Retina (tissue), 1 donor: ENCODE measurements at regions not wholly inside any gene's neighbourhood (a gene's known extent, or its start where the extent isn't known, plus 50 kb on each side); places are given as distances from the start of the nearest gene placed in this dataset.
"Not testable (repeated sequence)": the region's sequence is repeated elsewhere in the genome, so short reads cannot be mapped to it uniquely, and the experiment has no call there.

ENCODE experiments used
- DNase-seq: peaks from one replicate; pipeline ENCODE4 v3.0.0-alpha.2; 2016

- no peak for DNase-seq
These were observed 163.2 kb upstream of the OLIG3 start for GRCh38 chr6:137657351-137657911.

DNA sequence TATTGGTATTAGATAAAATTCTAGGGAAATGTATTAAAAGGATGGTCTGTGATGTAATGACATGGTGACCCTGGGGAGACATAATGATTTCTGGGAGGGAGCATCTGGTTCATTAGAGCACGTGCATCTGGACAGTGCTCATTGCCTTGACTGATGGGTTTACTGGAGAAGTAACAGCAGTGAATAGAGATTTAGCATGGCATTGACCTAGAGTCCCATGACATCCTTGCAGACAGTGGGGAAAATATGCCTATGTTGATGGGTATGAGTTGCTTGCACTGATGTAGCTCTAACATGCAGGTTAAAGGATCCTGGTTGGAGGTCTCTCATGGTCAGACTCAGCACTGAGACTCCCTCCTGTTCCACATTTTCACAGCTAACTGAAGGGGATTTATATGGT lies 164.1 kb upstream of the OLIG3 start:
- no peak for DNase-seq

- no peak for DNase-seq
These were observed 165.7 kb upstream of the OLIG3 start for GRCh38 chr6:137659871-137660270.

DNA sequence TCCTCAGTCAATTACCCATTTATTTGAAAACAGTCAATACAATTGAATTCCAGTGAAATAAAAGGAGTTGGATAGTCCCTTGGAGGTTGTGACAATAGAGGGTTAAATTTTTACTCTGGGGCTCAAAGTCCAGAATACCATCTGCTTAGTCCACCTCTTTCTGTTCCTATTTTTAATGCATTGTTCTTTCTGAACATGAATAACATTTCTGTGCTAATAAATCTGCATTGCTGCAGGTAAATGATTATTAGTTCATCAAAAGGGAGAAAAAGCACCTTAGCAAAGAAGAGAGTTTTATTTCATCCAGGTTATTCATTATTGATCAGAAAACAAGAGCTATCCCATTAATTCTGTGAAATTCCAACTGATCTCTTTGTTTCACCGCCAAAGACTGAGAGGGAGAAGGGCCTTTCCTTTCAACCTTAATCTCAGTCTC lies 166.1 kb upstream of the OLIG3 start:
- DNase-seq: no peak

DNA sequence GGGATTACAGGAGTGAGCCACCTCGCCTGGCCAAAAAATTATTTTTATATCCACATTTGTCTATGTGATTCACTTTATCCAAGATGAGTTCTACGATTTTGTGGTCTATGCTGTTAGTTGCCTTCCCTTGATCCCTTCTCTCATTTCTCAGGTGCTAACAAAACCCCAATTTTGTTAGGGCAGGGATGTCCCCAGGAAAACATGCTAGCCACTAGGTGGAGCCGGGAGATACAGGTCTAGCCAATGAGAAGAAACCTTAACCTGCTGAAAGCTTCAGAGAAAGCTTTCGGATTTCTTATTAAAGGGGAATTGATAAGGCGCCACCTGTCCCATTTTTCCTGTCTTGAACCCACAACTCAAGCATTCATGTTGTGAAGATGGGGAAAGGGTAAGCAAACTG lies 167.4 kb upstream of the OLIG3 start:
- no peak for DNase-seq

- DNase-seq: no peak
These were observed 170.0 kb upstream of the OLIG3 start for GRCh38 chr6:137664183-137664582.

- no peak for DNase-seq
These were observed 171.2 kb upstream of the OLIG3 start for GRCh38 chr6:137665342-137665934.

- no peak for DNase-seq
These were observed 172.1 kb upstream of the OLIG3 start for GRCh38 chr6:137666202-137666774.

- no peak for DNase-seq
These were observed 179.4 kb upstream of the OLIG3 start for GRCh38 chr6:137673603-137674002.

DNA sequence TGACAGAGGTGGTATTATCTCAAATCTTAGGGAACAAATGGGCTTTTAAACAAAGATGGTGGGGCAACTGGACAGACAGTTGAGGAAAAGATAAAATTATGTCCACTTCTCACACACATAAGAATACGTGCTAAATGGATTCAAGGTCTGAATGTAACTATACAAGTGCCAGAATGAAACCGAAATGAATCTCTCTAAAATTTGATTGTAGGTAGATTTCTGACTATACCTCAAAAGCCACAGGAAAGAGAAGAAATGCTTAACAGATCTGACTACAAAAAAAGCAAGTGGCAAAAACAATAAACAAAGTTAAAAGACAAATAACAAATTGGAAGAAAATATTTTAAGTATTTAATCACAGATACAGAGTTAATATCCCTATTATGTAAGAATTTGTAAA lies 182.7 kb upstream of the OLIG3 start:
- no peak for DNase-seq

- no peak for DNase-seq
These were observed 183.5 kb upstream of the OLIG3 start for GRCh38 chr6:137677709-137678108.

GRCh38 chr6:137678451-137678850 lies 184.3 kb upstream of the OLIG3 start:
- no peak for DNase-seq

DNA sequence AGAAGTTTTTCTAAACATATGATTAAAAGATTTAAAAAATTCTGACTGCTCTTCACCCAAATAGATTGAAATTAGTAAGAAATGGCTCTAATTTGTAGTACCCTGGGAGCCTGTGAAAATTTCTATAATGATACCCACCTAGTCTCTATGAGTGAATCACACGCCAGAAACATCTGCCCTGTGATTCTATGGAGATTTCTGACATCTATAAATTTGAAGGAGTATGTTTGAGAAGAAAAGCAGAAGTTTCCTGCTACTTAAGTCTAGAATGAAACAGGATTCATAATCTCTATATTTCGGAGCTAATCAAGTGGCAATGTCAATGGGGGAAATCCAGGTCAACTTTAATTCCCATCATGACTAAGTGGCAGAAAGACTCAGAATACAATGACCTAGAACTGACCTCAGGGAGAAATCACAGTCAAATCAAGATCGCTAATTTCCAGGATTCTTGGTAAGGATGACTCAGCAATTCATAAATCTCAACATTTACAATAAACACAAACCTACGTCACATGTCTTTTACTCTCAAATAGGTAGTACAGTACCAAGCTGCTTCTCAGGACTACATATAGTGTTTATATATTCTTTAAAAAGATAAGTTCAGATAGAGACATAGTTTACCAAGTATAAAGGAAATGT lies 186.2 kb upstream of the TNFAIP3 start:
- DNase-seq: no peak

DNA sequence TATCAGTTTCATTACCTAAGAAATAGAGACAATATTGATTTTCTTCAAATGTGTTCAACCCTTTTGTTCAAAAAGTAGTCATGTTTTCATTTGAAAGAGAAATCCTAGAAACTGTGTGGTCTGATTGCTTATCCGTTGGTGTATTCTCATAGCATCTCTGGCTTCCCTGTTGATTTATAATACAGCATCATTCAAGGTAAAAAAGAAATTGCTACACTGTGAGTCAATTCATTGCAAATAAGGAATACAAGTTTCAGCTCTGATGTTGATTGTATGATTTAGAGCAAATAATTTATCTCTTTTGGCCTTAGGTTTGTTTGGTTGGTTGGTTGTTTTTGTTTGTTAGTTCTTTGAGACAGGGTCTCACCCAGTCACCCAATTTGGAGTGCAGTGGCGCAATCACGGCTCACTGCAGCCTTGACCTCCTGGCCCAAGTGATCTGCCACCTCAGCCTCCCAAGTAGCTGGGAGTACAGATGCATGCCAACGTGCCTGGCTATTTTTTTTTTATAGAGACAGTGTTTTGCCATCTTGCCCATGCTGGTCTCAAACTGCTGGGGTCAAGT lies 185.5 kb upstream of the TNFAIP3 start:
- DNase-seq: no peak

DNA sequence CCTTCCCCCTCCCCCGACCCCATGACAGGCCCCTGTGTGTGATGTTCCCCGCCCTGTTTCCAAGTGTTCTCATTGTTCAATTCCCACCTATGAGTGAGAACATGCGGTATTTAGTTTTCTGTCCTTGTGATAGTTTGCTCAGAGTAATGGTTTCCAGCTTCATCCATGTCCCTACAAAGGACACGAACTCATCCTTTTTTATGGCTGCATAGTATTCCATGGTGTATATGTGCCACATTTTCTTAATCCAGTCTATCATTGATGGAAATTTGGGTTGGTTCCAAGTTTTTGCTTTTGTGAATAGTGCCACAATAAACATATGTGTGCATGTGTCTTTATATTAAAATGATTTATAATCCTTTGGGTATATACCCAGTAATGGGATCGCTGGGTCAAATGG lies 184.4 kb upstream of the TNFAIP3 start:
- not testable (repeated sequence) for DNase-seq

- no peak for DNase-seq
These were observed 183.1 kb upstream of the TNFAIP3 start for GRCh38 chr6:137683916-137684315.

GRCh38 chr6:137685798-137686375 lies 181.2 kb upstream of the TNFAIP3 start:
- DNase-seq: no peak

GRCh38 chr6:137687818-137688217 lies 179.2 kb upstream of the TNFAIP3 start:
- no peak for DNase-seq

GRCh38 chr6:137688230-137688971 lies 178.7 kb upstream of the TNFAIP3 start:
- no peak for DNase-seq

DNA sequence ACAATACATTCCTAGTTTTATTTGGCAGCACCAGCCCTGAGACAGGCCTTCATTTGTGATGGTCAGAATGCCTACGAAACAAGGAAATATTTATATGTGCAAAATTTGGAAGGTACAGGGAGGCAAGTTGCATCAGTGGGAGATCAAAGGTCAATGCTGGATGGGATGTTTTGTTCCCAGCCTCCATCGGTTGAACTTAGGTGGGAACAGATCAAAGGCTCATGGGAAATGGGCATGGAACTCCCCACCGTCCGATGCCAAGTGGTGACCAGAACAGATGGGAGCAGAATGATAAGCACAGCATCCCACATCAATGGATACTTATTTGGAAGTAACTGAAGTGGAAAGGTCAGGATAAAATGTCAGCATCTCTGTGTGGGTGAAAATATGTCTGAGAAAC lies 177.7 kb upstream of the TNFAIP3 start:
- DNase-seq: no peak

- no peak for DNase-seq
These were observed 177.0 kb upstream of the TNFAIP3 start for GRCh38 chr6:137690034-137690433.

DNA sequence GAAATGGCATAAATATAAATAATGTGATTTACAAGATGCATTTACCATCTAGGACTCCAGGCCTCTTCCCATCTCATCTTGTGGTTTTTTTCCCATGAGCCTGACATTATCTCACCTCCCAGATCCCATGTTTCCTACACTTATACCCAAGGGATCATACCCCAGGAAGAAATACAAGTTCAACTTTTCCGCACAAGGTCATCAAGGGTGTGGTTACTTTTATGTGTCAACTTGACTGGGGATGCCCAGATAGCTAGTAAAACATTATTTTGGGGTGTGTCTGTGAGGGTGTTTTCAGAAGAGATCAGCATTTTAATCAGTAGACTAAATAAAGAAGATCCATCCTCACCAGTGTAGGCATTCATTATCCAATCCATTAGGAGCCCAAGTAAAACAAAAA lies 176.3 kb upstream of the TNFAIP3 start:
- no peak for DNase-seq

GRCh38 chr6:137692308-137692707 lies 174.8 kb upstream of the TNFAIP3 start:
- DNase-seq: no peak
